Activated CD4-positive, CD25-positive, alpha-beta regulatory T cell treated with anti-CD3 and anti-CD28 coated beads, Interleukin-2, amount 50 U/mL, for 24 hours (primary cell): ENCODE measurements at regions not wholly inside any gene's neighbourhood (a gene's known extent, or its start where the extent isn't known, plus 50 kb on each side); places are given as distances from the start of the nearest gene placed in this dataset.

Experiments used
- ATAC-seq, 2 donors: fragments of 150-1000 bp; cut with Tn5 transposase; one replicate each; pipeline ENCODE4 v1.10.0; 2021; ENCODE audit warnings: mild to moderate bottlenecking in 1 of 2, moderate library complexity in 1 of 2

- ATAC-seq = no peak
Observed at GRCh38 chr14:104344818-104345620, 206.6 kb downstream of the KIF26A start.

- ATAC-seq = no peak
Observed at GRCh38 chr14:104345621-104346462, 207.5 kb downstream of the KIF26A start.

- no peak for ATAC-seq
Observed at GRCh38 chr14:104346608-104347007, 208.2 kb downstream of the KIF26A start.

GRCh38 chr14:104348741-104349140, 210.4 kb downstream of the KIF26A start:
- no peak for ATAC-seq

- ATAC-seq = no peak
Observed at GRCh38 chr14:104349950-104350349, 211.6 kb downstream of the KIF26A start.

- no peak for ATAC-seq
Observed at GRCh38 chr14:104350463-104351185, 212.2 kb downstream of the KIF26A start.

GRCh38 chr14:104351849-104352492, 213.6 kb downstream of the KIF26A start:
- no peak for ATAC-seq

GRCh38 chr14:104352493-104353220, 214.3 kb downstream of the KIF26A start:
- ATAC-seq = no peak

- no peak for ATAC-seq
Observed at GRCh38 chr14:104353221-104353920, 215.0 kb downstream of the KIF26A start.

- ATAC-seq = no peak
Observed at GRCh38 chr14:104353921-104354701, 215.7 kb downstream of the KIF26A start.

- ATAC-seq = no peak
Observed at GRCh38 chr14:104355101-104356019, 217.0 kb downstream of the KIF26A start.

GRCh38 chr14:104356020-104356737, 217.8 kb downstream of the KIF26A start:
- no peak for ATAC-seq

GRCh38 chr14:104356738-104357688, 218.6 kb downstream of the KIF26A start:
- no peak for ATAC-seq

- no peak for ATAC-seq
Observed at GRCh38 chr14:104357689-104358527, 219.5 kb downstream of the KIF26A start.

GRCh38 chr14:104358528-104359300, 220.3 kb downstream of the KIF26A start:
- ATAC-seq = no peak
